HEK293T (cell line): ENCODE measurements at regions not wholly inside any gene's neighbourhood (a gene's known extent, or its start where the extent isn't known, plus 50 kb on each side); places are given as distances from the start of the nearest gene placed in this dataset.

Experiments used
- BHLHE40 ChIP-seq: fragments of 450-650 bp; IDR thresholded peaks from 2 replicates; pipeline ENCODE4 v1.6.1; 2016; ENCODE audit warnings: mild to moderate bottlenecking, moderate library complexity, borderline replicate concordance
- CTBP1 ChIP-seq: fragments of 450-650 bp; IDR thresholded peaks from 2 replicates; pipeline ENCODE4 v1.6.1; 2016; ENCODE audit warnings: borderline replicate concordance
- FOXA1 ChIP-seq: fragments of 450-650 bp; IDR thresholded peaks from 2 replicates; pipeline ENCODE4 v1.6.1; 2016; ENCODE audit warnings: mild to moderate bottlenecking
- FOXM1 ChIP-seq: fragments of 450-650 bp; IDR thresholded peaks from 2 replicates; pipeline ENCODE4 v1.6.1; 2017; ENCODE audit warnings: mild to moderate bottlenecking, borderline replicate concordance
- HDGF ChIP-seq: fragments of 450-650 bp; IDR thresholded peaks from 2 replicates; pipeline ENCODE4 v1.6.1; 2017; ENCODE audit warnings: antibody characterized with exemption, borderline replicate concordance
- L3MBTL2 ChIP-seq: fragments of 450-650 bp; conservative IDR thresholded peaks from 2 replicates; pipeline ENCODE4 v1.6.1; 2016; ENCODE audit warnings: mild to moderate bottlenecking
- LEF1 ChIP-seq: fragments of 450-650 bp; IDR thresholded peaks from 2 replicates; pipeline ENCODE4 v1.6.1; 2017; ENCODE audit warnings: mild to moderate bottlenecking, borderline replicate concordance
- NFRKB ChIP-seq: fragments of 450-650 bp; IDR thresholded peaks from 2 replicates; pipeline ENCODE4 v1.6.1; 2016; ENCODE audit warnings: mild to moderate bottlenecking, moderate library complexity
- SUZ12 ChIP-seq: fragments of 450-650 bp; IDR thresholded peaks from 2 replicates; pipeline ENCODE4 v1.6.1; 2016; ENCODE audit warnings: mild to moderate bottlenecking
- TARDBP ChIP-seq: fragments of 450-650 bp; IDR thresholded peaks from 2 replicates; pipeline ENCODE4 v1.6.1; 2016
- ZNF384 ChIP-seq: fragments of 450-650 bp; IDR thresholded peaks from 2 replicates; pipeline ENCODE4 v1.6.1; 2016

DNA sequence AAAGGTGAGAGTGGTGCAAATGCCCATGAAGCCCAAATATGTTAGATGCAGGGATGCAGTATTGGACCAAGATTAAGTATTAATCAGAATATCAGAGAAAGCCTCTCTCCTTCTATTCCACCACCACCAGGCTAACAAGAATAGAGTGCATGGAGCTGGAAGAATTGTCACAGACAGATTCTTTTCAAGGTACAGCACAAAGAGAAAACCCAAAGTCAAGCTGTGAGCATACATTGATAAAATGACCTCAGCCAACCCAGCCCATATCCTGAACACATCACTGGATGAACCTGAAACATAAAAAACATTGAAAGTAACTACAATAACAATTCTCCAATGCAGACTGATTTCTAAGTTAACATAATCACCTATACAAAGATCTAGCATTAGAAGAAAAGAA lies 445.7 kb upstream of the NETO1 start:
- TF ChIP-seq L3MBTL2 (no peak), SUZ12 (no peak), LEF1 (no peak), FOXA1 (no peak), BHLHE40 (no peak), HDGF (no peak), TARDBP (no peak), NFRKB (no peak), FOXM1 (no peak), CTBP1 (no peak), ZNF384 (no peak)
